ENCODE measurements at regions not wholly inside any gene's neighbourhood (a gene's known extent, or its start where the extent isn't known, plus 50 kb on each side); places are given as distances from the start of the nearest gene placed in this dataset.

GRCh38 chr15:46131876-46132275 is 497.0 kb downstream of the SQOR start:
- TF ChIP-seq EZH2 (IDR thresholded peaks at IDR 0.05; ENCODE audit: borderline replicate concordance, low read length), result no peak
- TF ChIP-seq CTCF (IDR thresholded peaks at IDR 0.05; ENCODE audit: low read length), result no peak
- H3K9me2 ChIP-seq (ENCODE audit: low read depth, low read length), result no peaks in the 10 kb centered on the region
- no peaks in the 10 kb centered on the region for H3K9me3 ChIP-seq (ENCODE audit: low read length)
- no peak overlapping the region for H3K4me3 ChIP-seq (ENCODE audit: low read depth, low read length, poor library complexity, severe bottlenecking)
- H4K20me1 ChIP-seq (ENCODE audit: insufficient read depth, low read length), result no peaks in the 10 kb centered on the region
- H3K79me2 ChIP-seq (ENCODE audit: insufficient read depth, low read length), result no peaks in the 10 kb centered on the region
- no peak overlapping the region for H2AFZ ChIP-seq (ENCODE audit: low read length)
- H3K4me2 ChIP-seq (ENCODE audit: low read length), result no peak overlapping the region
- H3K27ac ChIP-seq (ENCODE audit: low read depth, low read length, poor library complexity, severe bottlenecking), result no peak overlapping the region
- no peaks in the 10 kb centered on the region for H3K4me1 ChIP-seq (ENCODE audit: insufficient read depth, low read length, severe bottlenecking)
- no peaks in the 10 kb centered on the region for H3F3A ChIP-seq (ENCODE audit: insufficient read depth, low read length)
- H3K36me3 ChIP-seq (ENCODE audit: insufficient read depth, low read length), result no peaks in the 10 kb centered on the region
- H3K27me3 ChIP-seq (ENCODE audit: insufficient read depth, low read length), result no peaks in the 10 kb centered on the region
- no peak overlapping the region for H3K9ac ChIP-seq (ENCODE audit: low read length)

- Histone ChIP-seq H3K4me2 (ENCODE audit: low read length) (no peak overlapping the region), H3F3A (ENCODE audit: insufficient read depth, low read length) (no peaks in the 10 kb centered on the region), H3K79me2 (ENCODE audit: insufficient read depth, low read length) (no peaks in the 10 kb centered on the region), H3K9ac (ENCODE audit: low read length) (no peak overlapping the region), H3K4me1 (ENCODE audit: insufficient read depth, low read length, severe bottlenecking) (no peaks in the 10 kb centered on the region), H3K27me3 (ENCODE audit: insufficient read depth, low read length) (no peaks in the 10 kb centered on the region), H3K27ac (ENCODE audit: low read depth, low read length, poor library complexity, severe bottlenecking) (no peak overlapping the region), H3K9me3 (ENCODE audit: low read length) (no peaks in the 10 kb centered on the region), H3K9me2 (ENCODE audit: low read depth, low read length) (no peaks in the 10 kb centered on the region), H3K36me3 (ENCODE audit: insufficient read depth, low read length) (no peaks in the 10 kb centered on the region), H2AFZ (ENCODE audit: low read length) (no peak overlapping the region), H3K4me3 (ENCODE audit: low read depth, low read length, poor library complexity, severe bottlenecking) (no peak overlapping the region), H4K20me1 (ENCODE audit: insufficient read depth, low read length) (no peaks in the 10 kb centered on the region)
- no peak for TF ChIP-seq EZH2 (IDR thresholded peaks at IDR 0.05; ENCODE audit: borderline replicate concordance, low read length)
- no peak for TF ChIP-seq CTCF (IDR thresholded peaks at IDR 0.05; ENCODE audit: low read length)
Observed at GRCh38 chr15:46137443-46137842, 502.6 kb downstream of the SQOR start.

DNA sequence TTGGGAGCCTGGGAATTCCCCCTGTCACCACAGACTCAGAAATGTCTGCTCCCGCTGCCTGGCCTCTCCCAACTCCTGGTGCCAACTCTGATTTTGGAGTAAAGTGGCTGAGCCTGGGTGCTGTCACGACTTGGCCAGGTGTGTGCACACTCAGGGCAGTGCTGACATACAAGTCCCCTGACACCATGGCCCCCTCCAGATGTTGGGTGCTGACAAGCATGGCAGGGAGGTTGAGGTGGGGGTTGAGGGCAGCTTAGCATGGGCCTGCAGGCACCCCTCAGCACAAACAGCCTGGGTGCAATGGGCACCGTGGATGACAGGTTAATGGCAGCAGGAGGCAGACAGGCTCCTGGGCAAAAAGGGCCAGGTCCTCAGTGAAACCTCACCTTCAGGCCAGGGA is 511.2 kb downstream of the SQOR start:
- H3K27ac ChIP-seq (ENCODE audit: low read depth, low read length, poor library complexity, severe bottlenecking), result no peak overlapping the region
- H4K20me1 ChIP-seq (ENCODE audit: insufficient read depth, low read length), result no peaks in the 10 kb centered on the region
- H3K9ac ChIP-seq (ENCODE audit: low read length), result no peak overlapping the region
- no peaks in the 10 kb centered on the region for H3F3A ChIP-seq (ENCODE audit: insufficient read depth, low read length)
- no peak overlapping the region for H3K4me3 ChIP-seq (ENCODE audit: low read depth, low read length, poor library complexity, severe bottlenecking)
- no peaks in the 10 kb centered on the region; the same call in 1 of the 2 replicates for H3K9me3 ChIP-seq (ENCODE audit: low read length)
- no peaks in the 10 kb centered on the region for H3K4me1 ChIP-seq (ENCODE audit: insufficient read depth, low read length, severe bottlenecking)
- no peak overlapping the region for H3K4me2 ChIP-seq (ENCODE audit: low read length)
- no peaks in the 10 kb centered on the region for H3K36me3 ChIP-seq (ENCODE audit: insufficient read depth, low read length)
- no peaks in the 10 kb centered on the region for H3K9me2 ChIP-seq (ENCODE audit: low read depth, low read length)
- no peaks in the 10 kb centered on the region for H3K79me2 ChIP-seq (ENCODE audit: insufficient read depth, low read length)
- H3K27me3 ChIP-seq (ENCODE audit: insufficient read depth, low read length), result no peaks in the 10 kb centered on the region
- H2AFZ ChIP-seq (ENCODE audit: low read length), result no peak overlapping the region
- TF ChIP-seq CTCF (IDR thresholded peaks at IDR 0.05; ENCODE audit: low read length), result no peak
- TF ChIP-seq EZH2 (IDR thresholded peaks at IDR 0.05; ENCODE audit: borderline replicate concordance, low read length), result no peak
